GM18511 (cell line): ENCODE measurements at regions not wholly inside any gene's neighbourhood (a gene's known extent, or its start where the extent isn't known, plus 50 kb on each side); places are given as distances from the start of the nearest gene placed in this dataset.

Experiments
- ATAC-seq: cut with Tn5 transposase; IDR thresholded peaks from one replicate; pipeline ENCODE4 v1.9.1; 2021; ENCODE audit warnings: mild to moderate bottlenecking, moderate library complexity; ENCODE audit not compliant: unreplicated experiment

DNA sequence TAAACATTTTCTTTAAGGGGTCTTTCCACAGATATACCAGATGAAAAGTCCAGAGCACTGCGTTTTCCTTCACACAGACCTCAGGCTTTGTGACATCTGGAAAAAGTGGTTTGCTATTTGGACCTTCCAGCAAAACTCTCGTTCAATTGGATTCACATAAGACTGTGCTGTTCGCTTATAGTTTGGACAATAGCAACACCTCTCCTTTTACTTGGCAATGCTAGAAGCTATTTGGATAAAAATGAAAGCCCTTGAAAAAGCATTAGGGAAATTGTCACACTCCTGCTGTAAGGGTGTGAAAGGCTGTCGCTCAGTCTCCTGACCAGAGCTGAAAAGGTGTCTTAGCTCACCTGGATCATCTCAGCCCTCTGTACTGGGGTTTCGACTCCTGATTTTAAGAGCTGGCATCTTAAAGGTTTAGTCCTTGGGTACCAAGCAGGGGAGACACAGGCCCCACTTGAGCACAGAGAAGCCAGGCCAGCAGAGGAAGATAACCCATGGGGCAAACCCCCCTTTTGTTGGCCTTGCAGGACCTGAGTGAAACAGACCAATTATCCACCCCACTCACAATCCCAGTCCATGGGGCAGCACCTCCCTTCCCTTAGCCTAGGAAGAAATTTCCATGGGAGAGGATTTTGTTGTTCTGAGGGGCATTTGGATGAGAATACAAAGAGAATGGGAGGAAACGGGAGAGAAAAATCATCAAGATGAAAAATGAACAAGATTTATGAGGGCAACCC, 257.6 kb downstream of the DLEU7 start:
- ATAC-seq, result no peak

DNA sequence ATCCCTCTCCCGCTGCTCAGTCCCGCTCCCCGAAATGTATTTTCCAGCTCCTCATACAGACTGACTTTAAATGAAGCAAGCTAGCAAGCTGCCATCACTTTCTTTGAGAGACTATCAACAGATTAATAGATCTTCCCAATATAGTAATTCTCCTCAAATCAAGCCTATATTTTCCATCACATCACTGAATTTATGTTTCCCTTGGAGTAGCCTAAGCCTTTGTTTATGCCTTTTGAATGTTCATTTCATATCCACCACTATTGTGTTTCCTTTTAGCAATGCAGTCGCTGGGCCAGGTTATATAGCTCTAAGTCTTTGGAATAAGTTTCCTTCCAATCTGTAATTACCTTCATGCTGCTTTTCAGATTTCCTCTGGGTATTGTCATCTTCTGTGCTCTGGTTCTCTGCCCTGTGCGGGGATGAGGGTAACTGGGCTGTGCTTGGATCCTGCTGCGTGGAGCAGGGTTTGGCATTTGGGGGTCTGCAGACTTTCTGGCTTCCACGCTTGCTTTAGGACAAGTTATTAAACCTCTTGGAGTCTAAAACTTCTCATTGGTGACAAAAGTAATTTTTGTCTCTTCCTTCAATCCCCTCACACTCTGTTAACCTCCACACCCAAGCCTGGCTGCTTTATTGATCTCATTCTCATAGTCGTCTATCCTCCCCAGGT, 256.9 kb downstream of the DLEU7 start:
- no peak for ATAC-seq

DNA sequence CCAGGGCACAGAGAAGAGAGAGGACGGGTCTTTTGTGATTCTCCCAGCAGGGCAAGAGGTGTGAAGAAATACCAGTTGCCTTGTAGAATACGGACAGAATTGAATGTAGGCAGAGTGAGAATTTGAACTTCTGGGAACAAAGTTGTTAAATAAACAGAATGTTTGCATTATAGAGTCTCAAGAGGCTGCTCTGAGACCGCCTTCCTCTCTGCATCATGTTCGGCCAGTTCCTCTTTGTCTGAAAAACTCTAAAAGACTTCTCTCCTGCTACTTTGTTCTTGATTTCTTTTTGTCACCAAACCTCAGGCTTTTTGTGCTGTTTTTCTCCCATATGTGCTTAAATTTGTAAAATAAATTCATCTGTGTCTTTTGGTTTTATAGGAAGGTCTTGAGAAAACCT, 256.4 kb downstream of the DLEU7 start:
- no peak for ATAC-seq

DNA sequence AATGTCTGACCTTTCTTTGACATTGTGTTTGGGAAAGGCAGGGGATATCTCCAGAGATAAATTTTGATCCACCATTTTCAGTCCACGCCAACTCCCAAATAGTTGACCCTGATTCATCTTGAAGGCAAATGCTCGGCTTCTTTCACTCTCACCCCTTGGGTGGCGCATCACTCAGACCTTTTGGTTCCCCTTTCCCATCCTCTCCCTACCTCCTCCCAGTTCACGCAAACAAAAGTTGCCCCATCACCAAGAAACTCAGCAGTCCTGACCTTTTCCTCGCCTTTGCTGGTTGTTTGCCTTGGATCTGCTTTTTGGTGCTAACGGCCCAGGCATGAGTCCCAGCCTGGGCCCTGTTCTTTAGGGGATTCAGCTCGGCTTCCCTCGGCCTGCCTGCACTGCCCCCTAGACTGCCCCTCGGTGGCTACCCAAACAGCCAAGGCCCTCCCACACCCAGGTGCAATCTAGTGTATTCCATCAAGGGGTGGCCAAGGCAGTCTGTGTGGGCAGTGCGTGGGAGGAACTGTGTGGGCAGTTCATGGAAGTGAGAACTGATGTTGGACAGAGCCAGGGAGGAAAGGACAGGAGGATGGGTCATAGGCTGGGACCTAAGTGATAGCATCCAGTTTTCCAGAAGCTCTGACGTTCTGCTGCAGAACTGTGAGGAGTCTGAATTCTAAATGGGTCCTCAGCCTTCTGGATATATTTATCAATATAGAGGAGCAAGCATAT, 255.7 kb downstream of the DLEU7 start:
- ATAC-seq, result no peak

DNA sequence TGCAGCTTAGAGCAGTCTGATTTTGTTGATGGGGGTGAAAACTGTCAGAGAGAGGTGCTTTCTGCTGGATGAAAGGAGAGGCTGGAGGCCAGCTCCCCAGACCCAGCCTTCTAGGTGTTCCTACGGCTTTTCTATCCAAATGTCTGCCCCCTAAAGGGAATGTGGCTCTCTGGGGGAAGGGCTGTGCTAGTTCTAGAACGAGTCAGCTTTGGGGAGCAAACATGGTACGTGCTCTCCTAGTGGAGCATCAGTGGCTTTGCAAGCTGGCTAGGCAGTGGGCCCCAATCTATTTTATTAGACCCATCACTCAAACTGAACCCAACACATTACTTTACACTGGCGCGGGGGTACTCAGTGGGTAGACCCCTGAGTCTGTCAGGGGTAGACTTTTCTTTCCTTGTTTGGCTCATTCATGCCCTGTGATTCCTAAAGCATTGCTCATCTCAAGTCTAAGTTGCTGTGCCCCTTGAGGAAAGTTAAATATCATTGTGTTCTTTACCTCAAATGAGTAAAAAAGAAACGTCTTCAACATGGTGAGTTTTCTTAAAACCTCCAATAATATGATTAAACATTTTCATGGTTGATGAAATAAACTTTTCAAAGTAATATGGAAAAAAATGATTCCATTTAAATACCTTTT, 254.9 kb downstream of the DLEU7 start:
- ATAC-seq, result no peak

DNA sequence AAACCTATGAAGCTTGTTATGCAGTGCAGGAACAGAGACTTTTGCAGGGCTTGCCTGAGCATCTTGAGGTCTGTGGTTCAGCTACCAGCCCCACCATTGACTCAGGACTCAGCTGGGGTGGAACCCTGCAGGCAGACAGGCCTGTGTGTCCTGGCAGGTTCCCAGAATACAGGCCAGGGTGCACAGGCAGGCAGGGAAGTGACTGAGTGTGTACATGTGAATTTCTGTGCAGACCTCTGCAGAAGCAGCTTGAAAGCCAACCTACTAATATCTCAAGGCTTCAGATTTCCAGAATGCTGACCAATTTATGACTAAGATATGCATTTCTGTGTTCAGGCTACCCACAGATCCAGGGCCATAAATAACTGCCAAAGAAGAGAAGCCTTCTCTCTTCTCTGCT, 254.4 kb downstream of the DLEU7 start:
- ATAC-seq, result no peak

DNA sequence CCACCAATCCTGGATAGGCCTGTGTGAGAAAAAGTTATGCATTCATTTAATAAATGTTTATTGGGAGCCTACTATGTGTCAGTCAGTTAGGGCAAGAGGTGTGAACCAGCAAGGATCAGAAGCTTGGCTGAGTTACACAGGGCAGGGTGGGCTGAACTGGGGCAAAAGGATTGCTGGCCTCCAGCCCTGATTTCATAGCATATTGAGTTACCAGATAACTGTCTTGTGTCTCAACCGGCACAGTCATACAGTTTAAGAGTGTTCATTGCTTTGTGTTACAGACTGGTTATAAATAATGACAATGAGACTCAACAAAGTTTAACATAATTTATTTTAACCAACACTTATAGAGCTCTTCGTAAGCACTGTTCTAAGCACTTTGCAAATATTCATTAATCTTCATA, 253.8 kb downstream of the DLEU7 start:
- ATAC-seq, result no peak

DNA sequence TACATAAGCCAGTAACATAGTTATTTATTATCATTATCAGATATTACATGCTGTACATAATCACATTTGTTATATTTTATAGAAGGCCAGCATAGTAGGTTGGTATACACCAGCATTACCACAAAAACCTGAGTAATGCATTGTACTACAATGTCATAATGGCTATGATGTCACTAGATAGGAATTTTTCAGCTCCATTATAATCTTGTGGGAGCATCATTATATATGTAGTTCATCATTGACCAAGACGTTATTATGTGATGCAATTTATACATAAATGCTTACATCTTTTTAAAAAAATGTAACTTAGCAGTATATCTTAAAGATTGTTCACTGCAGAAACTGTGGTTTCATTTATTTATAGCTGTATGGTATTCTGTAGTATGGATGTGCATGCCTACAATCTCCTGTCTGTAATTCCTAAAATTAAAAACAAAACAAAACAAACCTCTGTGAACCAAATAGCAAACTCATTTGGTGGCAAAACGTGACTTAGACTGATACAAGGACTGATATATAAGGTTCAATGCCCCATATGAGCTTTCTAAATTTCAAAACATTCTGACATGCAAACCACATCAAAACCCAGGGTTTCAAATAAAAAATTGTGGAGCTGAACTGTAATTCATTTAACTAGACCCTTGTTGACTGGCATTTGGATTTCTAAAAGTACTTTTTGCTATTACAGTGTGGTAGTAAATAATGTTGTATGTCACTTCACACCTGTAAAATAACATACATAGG, 250.9 kb downstream of the DLEU7 start:
- no peak for ATAC-seq

DNA sequence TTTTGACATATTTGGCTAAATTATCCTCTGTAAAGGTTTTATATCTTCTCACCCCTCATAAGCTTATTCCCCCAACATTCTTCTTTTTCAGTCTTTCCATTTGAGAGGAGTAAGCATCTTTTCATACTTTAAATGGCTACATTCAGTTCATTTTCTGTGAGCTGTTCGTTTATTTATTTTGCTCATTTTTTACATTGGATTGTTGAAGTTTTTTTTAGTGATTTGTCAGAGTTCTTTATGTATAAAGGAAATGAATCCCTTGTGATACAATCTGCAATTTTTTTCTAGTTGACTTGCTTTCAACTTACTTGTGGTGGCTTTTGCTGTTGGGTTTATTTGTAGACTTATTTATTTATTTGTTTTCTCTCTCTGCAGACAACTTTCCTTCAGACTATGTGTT, 250.3 kb downstream of the DLEU7 start:
- no peak for ATAC-seq

DNA sequence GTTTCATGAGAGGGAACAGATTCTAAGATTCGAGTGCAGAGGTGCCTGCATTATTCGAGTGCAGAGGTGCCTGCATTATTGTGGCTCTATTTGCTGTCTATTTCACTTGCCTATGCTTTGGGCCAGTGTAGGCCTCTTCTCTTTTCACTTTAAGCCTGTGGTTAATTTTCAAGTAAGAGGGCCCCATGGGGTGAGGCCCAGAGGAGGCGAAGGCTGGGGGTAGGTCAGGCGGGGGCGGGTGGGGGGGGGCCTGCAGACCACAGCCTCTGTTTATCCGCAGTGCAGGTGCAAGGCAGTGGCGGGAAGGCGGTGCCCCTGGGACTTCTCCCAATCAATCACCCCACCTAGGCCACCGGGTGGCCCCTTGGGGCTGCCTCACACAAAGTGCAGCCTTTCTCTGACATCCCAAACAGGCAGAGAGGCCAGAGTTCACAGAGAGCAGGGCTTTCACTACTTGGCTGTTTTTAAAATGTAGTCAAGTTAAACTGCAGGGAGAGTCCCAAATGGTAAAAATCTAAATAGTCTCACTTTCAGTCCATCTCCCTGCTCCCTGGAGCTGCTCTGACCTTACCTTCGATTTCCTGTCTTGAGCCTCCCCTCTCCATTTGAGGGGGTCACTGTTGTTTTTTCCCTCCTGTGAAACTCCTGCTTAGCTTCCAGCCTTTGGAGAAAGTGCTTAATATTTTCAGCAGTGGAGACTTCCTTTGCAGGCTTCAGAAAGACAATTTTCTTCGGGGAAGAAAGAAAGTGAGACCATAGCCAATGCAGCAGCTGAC, 249.0 kb downstream of the DLEU7 start:
- ATAC-seq, result peak; percentile 87

DNA sequence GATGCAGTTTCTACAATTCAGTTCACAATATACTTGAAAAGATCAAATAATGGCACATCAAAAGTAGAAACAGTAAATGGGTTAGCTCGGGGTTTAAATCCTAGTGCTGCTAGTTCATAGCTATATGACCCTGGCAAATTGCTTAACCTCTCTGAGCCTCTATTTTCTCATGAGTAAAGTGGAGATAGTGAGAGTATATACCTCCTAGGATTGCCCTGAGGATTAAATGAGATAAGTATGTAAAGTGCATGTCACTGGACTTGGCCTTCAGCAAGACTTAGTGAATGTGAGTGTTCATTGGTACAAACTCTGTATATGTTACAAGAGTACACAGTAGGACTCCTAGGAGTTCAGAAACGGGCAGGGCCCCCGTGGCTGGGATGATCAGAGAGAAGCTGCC, 248.3 kb downstream of the DLEU7 start:
- ATAC-seq, result no peak

DNA sequence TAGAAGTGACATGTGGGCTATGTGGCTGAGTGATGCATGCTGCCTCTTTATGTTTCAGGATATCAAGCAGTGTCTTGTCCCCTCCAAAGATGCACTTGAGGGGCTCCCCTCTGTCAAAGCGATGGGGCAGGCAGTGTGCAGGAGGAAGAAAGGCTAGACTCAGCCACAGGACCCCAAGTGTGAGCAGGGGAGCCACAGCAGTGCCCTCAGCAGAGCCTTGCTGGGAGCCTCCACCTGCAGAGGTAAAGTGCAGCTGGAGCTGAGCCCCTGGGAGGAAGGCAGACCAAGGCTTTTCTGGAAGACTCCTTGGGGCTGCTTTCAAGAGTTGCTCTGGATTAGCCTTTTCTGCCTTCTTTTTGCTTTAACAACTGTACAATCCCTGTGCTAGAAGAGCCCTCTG, 247.3 kb downstream of the DLEU7 start:
- no peak for ATAC-seq

DNA sequence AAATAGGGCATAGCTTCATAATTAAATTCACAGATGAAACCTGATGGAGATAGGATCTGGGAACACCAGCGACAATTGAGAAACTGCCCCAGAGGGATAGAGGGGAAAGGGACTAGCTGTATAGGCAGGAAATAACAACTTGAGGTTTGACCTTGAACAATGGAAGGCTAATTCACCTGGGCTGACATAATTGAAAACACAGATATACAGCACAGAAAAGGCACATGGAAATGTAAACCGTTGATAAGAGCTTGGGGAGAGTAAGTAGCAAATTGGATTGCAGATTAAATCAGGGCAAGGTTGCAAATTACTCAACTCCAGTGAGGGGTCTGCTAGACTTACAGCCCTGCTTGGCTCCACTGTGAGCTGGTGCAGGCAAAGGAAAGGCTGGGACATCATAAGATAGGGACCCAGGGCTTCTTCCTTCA, 246.7 kb downstream of the DLEU7 start:
- ATAC-seq, result no peak

DNA sequence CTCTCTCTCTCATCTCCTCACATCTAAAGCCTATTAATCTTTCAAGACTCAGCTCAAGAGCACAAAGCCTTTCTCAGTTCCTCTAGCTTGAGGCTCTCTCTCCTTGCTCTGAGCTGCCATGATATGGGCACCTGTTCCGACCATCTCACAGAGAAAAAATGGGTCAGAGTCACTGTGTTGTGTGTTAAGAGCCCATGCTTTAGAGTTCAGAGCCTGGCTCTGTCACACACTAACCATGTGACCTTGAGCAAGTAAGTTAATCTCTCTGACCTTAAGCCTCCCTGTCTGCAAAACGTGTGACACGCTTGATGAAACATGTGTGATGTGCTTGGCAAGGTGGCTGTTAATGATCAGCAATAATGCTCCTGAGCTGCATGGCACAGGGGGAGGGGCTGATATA, 245.2 kb downstream of the DLEU7 start:
- ATAC-seq, result peak; percentile 56

DNA sequence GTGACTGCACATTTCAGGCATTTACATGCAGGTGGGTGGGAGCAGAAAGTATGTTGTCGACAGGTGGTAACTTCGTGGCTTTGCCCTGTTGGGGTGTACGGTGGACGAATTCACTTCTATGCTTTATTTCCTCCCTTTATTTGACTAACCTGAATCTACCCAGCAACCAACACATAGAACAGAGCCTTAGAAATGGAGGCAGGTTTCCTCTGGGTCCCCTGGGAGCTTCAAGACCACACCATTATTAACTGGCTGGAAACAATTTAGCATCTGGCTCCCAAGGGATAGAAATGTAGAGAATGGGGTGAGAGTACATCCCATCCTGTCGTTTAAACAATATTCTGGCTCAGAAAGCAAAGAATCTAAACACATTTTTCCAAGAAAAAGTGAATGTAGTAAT, 244.4 kb downstream of the DLEU7 start:
- ATAC-seq, result no peak

DNA sequence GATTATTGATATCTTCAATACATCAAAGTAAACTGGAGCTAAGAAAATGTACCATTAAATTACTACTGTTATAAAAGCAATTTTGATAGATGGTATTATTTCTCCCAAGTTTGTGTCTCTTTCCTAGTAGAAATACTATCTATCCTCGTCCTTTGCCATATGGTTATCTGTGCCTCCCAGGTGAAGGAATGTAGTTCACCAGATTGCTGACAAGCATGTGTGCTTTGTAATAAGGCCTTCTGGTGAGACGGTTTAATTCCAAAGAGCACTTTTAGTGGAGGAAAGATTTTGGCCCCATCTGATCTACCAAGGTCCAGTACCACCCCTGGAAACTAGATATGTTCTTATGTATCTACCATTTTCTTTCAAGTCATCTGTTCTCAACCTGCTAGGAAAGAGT, 243.6 kb downstream of the DLEU7 start:
- no peak for ATAC-seq

DNA sequence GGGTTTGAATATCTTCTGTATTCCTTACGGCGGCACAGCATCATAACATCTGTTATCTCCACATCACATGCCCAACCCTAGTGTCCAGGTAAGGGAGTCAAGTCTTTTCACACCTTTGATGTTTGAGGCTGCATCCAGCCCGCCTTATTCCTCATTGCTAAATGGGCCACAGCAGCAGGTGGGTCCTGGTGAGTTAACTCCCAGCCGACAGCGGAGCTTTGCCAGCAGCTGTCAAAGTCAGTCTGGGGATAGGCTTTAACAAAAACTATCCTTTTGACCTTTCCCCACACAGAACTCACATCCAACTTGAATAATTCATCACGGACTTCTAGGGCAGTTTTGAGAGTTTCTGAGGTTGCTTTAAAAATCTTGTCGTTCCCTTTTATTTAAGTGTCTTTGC, 235.1 kb downstream of the DLEU7 start:
- ATAC-seq, result no peak

DNA sequence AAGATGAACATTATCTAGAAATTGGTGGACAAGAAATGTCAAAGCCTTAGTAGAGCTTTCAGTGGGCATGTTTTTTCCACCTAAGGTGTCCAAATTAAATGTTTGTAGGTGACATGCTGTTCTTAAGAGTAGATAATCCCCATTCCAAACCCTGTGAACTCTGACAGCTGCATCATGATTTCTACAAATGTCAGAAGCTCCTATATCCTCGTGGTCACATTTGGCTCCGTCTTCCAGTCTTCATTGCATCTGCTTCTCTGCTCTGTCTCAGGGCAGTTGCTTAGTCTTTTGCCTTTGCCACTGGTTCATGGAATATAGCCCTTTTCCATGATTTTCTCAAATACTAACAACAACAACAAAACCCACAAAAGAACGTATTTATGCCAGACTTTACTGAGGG, 234.5 kb downstream of the DLEU7 start:
- ATAC-seq, result no peak

DNA sequence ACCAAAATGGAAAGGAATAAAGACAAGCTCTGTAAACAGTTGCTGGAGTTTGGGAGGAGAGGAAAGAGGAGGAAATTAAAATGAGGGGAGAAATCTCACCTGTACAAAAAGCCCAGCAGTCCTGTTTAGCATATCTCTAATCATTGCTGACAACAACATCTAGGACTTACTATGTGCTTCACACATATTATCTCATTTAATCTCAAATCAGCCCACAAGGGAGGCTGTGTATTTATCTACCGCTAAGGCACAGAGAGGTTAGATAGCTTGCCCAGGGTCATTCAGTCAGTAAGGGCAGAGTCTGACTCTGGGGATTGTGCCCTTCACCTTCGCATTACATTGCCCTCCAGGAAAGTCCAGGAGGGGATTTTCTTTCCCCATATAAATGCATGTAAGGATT, 233.3 kb downstream of the DLEU7 start:
- ATAC-seq, result no peak

DNA sequence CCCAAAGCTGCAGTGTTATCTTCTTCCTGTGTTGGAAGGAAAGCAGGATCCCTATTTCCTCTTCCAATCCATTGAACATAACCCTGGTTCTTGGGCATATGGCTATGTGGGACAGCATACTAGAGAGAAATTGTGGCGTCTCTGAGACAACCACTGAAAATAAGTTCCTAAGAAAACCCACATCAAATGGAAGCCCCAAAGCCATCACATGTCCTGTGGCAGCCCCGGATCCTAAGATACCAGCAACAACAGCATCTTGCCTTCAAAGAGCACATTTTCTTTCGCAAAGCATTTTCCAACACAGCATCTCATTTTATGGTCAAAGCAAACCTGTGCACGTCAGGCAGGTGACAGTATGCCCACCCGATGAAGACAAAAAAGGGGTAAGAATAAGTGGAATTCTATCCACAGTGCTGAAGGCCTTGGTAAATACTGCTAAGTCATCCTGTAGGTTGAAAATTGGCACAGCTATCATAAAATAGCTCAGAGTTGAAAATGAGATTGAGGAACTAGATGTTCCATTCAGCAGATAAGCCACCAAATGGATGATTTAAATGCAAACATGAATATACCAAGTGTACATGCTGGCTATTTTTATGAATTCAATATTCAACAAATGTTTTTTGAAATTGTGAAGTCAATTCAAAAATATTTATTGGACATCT, 232.2 kb downstream of the DLEU7 start:
- ATAC-seq, result no peak
